HFF-Myc (cell line): ENCODE measurements at regions not wholly inside any gene's neighbourhood (a gene's known extent, or its start where the extent isn't known, plus 50 kb on each side); places are given as distances from the start of the nearest gene placed in this dataset.

Experiments
- DNase-seq: peaks from one replicate; pipeline ENCODE4 v3.0.0-alpha.2; 2011; ENCODE audit warnings: low read depth; ENCODE audit errors: extremely low read depth
- H3K4me3 ChIP-seq: replicated peaks from 2 replicates; pipeline ENCODE4 v1.5.1; 2011; ENCODE audit warnings: low read depth, mild to moderate bottlenecking, control low read depth, low read length
- CTCF ChIP-seq: IDR thresholded peaks from 2 replicates; pipeline ENCODE4 v1.5.1; 2012; ENCODE audit warnings: mild to moderate bottlenecking, low read depth, low read length, control low read depth; ENCODE audit errors: missing control alignments

GRCh38 chr6:71236926-71237434, 51.6 kb upstream of the OGFRL1 start:
- no peak for TF ChIP-seq CTCF
- H3K4me3 ChIP-seq, result no peak overlapping the region
- no peak for DNase-seq

- no peak overlapping the region for H3K4me3 ChIP-seq
- TF ChIP-seq CTCF, result no peak
- DNase-seq, result peak; percentile 26
These were observed 50.3 kb upstream of the OGFRL1 start for GRCh38 chr6:71238351-71238750.
